ENCODE measurements at regions not wholly inside any gene's neighbourhood (a gene's known extent, or its start where the extent isn't known, plus 50 kb on each side); places are given as distances from the start of the nearest gene placed in this dataset.

DNA sequence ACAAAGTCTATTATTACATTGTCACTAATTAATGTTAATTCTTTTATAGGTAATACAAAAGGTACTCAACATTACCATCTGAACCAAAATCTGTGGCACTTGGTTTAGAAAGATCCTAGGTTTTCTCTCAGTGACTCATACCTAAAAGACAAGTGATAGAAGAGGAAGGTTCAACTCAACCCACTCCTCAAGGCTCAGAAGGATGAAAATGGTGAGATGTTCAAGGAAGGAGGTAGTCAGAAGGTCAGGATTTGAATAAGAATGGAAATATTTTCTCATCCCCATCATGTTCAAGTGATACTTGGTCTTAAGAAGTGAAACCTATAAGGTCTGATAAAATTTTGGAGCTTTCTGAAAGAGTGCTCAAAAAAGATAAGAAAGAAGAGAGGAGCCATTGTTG lies 86.4 kb upstream of the FBXO11 start:
- TF ChIP-seq, protein P1, sequence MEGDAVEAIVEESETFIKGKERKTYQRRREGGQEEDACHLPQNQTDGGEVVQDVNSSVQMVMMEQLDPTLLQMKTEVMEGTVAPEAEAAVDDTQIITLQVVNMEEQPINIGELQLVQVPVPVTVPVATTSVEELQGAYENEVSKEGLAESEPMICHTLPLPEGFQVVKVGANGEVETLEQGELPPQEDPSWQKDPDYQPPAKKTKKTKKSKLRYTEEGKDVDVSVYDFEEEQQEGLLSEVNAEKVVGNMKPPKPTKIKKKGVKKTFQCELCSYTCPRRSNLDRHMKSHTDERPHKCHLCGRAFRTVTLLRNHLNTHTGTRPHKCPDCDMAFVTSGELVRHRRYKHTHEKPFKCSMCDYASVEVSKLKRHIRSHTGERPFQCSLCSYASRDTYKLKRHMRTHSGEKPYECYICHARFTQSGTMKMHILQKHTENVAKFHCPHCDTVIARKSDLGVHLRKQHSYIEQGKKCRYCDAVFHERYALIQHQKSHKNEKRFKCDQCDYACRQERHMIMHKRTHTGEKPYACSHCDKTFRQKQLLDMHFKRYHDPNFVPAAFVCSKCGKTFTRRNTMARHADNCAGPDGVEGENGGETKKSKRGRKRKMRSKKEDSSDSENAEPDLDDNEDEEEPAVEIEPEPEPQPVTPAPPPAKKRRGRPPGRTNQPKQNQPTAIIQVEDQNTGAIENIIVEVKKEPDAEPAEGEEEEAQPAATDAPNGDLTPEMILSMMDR (conservative IDR thresholded peaks at IDR 0.05 in 1 of 2, IDR thresholded peaks at IDR 0.05 in 1 of 2; ENCODE audit: low read depth in 1 of 2, low read length in 2 of 2): no peak
- no peak for TF ChIP-seq EZH2 (IDR thresholded peaks at IDR 0.05; ENCODE audit: low read length, missing control alignments)
